ENCODE measurements at regions not wholly inside any gene's neighbourhood (a gene's known extent, or its start where the extent isn't known, plus 50 kb on each side); places are given as distances from the start of the nearest gene placed in this dataset.

- TF ChIP-seq, protein P1, sequence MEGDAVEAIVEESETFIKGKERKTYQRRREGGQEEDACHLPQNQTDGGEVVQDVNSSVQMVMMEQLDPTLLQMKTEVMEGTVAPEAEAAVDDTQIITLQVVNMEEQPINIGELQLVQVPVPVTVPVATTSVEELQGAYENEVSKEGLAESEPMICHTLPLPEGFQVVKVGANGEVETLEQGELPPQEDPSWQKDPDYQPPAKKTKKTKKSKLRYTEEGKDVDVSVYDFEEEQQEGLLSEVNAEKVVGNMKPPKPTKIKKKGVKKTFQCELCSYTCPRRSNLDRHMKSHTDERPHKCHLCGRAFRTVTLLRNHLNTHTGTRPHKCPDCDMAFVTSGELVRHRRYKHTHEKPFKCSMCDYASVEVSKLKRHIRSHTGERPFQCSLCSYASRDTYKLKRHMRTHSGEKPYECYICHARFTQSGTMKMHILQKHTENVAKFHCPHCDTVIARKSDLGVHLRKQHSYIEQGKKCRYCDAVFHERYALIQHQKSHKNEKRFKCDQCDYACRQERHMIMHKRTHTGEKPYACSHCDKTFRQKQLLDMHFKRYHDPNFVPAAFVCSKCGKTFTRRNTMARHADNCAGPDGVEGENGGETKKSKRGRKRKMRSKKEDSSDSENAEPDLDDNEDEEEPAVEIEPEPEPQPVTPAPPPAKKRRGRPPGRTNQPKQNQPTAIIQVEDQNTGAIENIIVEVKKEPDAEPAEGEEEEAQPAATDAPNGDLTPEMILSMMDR (IDR thresholded peaks at IDR 0.05; ENCODE audit: extremely low read depth, low read depth, low read length) = no peak
- Histone ChIP-seq H3K9me3 (ENCODE audit: low read depth, low read length) (no peaks in the 10 kb centered on the region), H3K79me2 (ENCODE audit: insufficient read depth, low read length) (no peaks in the 10 kb centered on the region), H3K4me3 (ENCODE audit: insufficient read depth, low read length) (no peak overlapping the region), H2AFZ (ENCODE audit: low read length) (no peak overlapping the region), H3K4me2 (ENCODE audit: insufficient read depth, low read length) (no peak overlapping the region), H3K27me3 (ENCODE audit: insufficient read depth, low read length) (no peaks in the 10 kb centered on the region), H3K4me1 (ENCODE audit: insufficient read depth, low read length) (peaks cover 3% of the 10 kb centered on the region), H3K27ac (ENCODE audit: low read depth, low read length) (no peak overlapping the region), H4K20me1 (ENCODE audit: insufficient read depth, low read length) (no peaks in the 10 kb centered on the region), H3K36me3 (ENCODE audit: insufficient read depth, low read length) (no peaks in the 10 kb centered on the region)
- no peak for DNase-seq (ENCODE audit: insufficient read length, low spot score, missing footprints)
These were observed 222.6 kb upstream of the CEP162 start for GRCh38 chr6:84450018-84450417.

- Histone ChIP-seq H3K9me3 (ENCODE audit: low read depth, low read length) (no peaks in the 10 kb centered on the region), H3K27me3 (ENCODE audit: insufficient read depth, low read length) (no peaks in the 10 kb centered on the region)
- TF ChIP-seq, protein P1 (IDR thresholded peaks at IDR 0.05; ENCODE audit: extremely low read depth, low read depth, low read length) = no peak
These were observed 221.8 kb upstream of the CEP162 start for GRCh38 chr6:84449220-84449619.

GRCh38 chr6:84448331-84448730 lies 220.9 kb upstream of the CEP162 start:
- TF ChIP-seq, protein P1 (IDR thresholded peaks at IDR 0.05; ENCODE audit: extremely low read depth, low read depth, low read length) = no peak
- no peak overlapping the region for H2AFZ ChIP-seq (ENCODE audit: low read length)
- no peaks in the 10 kb centered on the region for H3K36me3 ChIP-seq (ENCODE audit: insufficient read depth, low read length)
- peaks cover 3% of the 10 kb centered on the region for H3K4me1 ChIP-seq (ENCODE audit: insufficient read depth, low read length)
- no peaks in the 10 kb centered on the region for H4K20me1 ChIP-seq (ENCODE audit: insufficient read depth, low read length)
- H3K4me2 ChIP-seq (ENCODE audit: insufficient read depth, low read length) = no peak overlapping the region
- no peak overlapping the region for H3K4me3 ChIP-seq (ENCODE audit: insufficient read depth, low read length)
- H3K27me3 ChIP-seq (ENCODE audit: insufficient read depth, low read length) = no peaks in the 10 kb centered on the region
- H3K79me2 ChIP-seq (ENCODE audit: insufficient read depth, low read length) = no peaks in the 10 kb centered on the region
- H3K27ac ChIP-seq (ENCODE audit: low read depth, low read length) = no peak overlapping the region
- no peaks in the 10 kb centered on the region for H3K9me3 ChIP-seq (ENCODE audit: low read depth, low read length)
- no peak for DNase-seq (ENCODE audit: insufficient read length, low spot score, missing footprints)

More at GRCh38 chr6:84449220-84449619, 221.8 kb upstream of the CEP162 start:
- Histone ChIP-seq H3K79me2 (ENCODE audit: insufficient read depth, low read length) (no peaks in the 10 kb centered on the region), H3K36me3 (ENCODE audit: insufficient read depth, low read length) (no peaks in the 10 kb centered on the region), H4K20me1 (ENCODE audit: insufficient read depth, low read length) (no peaks in the 10 kb centered on the region), H3K4me2 (ENCODE audit: insufficient read depth, low read length) (no peak overlapping the region), H3K4me3 (ENCODE audit: insufficient read depth, low read length) (no peak overlapping the region), H3K4me1 (ENCODE audit: insufficient read depth, low read length) (peaks cover 3% of the 10 kb centered on the region), H2AFZ (ENCODE audit: low read length) (peak overlapping the region; percentile 31), H3K27ac (ENCODE audit: low read depth, low read length) (no peak overlapping the region)
- no peak for DNase-seq (ENCODE audit: insufficient read length, low spot score, missing footprints)

GRCh38 chr6:84447651-84448050 lies 220.2 kb upstream of the CEP162 start:
- Histone ChIP-seq H4K20me1 (ENCODE audit: insufficient read depth, low read length) (no peaks in the 10 kb centered on the region), H3K27me3 (ENCODE audit: insufficient read depth, low read length) (no peaks in the 10 kb centered on the region), H2AFZ (ENCODE audit: low read length) (no peak overlapping the region), H3K4me3 (ENCODE audit: insufficient read depth, low read length) (no peak overlapping the region), H3K4me2 (ENCODE audit: insufficient read depth, low read length) (no peak overlapping the region), H3K27ac (ENCODE audit: low read depth, low read length) (no peak overlapping the region), H3K4me1 (ENCODE audit: insufficient read depth, low read length) (peaks cover 3% of the 10 kb centered on the region), H3K9me3 (ENCODE audit: low read depth, low read length) (no peaks in the 10 kb centered on the region), H3K79me2 (ENCODE audit: insufficient read depth, low read length) (no peaks in the 10 kb centered on the region), H3K36me3 (ENCODE audit: insufficient read depth, low read length) (no peaks in the 10 kb centered on the region)
- TF ChIP-seq, protein P1 (IDR thresholded peaks at IDR 0.05; ENCODE audit: extremely low read depth, low read depth, low read length) = no peak
- DNase-seq (ENCODE audit: insufficient read length, low spot score, missing footprints) = no peak
